Caki2 (cell line): ENCODE measurements at regions not wholly inside any gene's neighbourhood (a gene's known extent, or its start where the extent isn't known, plus 50 kb on each side); places are given as distances from the start of the nearest gene placed in this dataset.

Experiments
- DNase-seq: peaks from one replicate; pipeline ENCODE4 v3.0.0-alpha.2; 2015; ENCODE audit warnings: low read depth
- in situ Hi-C: cut with HindIII; loops from 2 replicates; pipeline ENCODE4 v1.10.0; 2016; ENCODE audit warnings: low sequenced_read_pairs, low pct_unique_long_range_greater_than_20kb, mixed read lengths

DNA sequence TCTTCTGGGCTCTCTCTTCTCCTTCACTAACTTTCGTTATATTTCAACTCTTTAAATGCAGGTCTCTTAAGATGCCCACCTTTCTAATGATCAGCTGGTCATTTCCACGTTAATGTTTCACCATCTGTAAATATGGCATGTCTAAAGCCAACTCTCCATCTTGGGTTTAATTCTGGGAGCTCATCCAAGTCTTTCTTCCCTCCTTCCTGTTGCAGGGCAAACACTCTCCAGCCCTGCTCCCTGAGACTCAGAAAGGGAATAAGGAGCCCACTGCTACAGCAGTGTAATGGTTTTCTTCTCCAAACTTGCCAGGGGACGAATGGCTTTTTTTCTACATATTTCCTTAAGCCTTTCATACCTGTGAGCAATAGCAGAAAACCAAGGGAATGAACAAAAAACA is 73.3 kb upstream of the SOX1 start:
- DNase-seq, result no peak
- in situ Hi-C loops, result no loop called here

DNA sequence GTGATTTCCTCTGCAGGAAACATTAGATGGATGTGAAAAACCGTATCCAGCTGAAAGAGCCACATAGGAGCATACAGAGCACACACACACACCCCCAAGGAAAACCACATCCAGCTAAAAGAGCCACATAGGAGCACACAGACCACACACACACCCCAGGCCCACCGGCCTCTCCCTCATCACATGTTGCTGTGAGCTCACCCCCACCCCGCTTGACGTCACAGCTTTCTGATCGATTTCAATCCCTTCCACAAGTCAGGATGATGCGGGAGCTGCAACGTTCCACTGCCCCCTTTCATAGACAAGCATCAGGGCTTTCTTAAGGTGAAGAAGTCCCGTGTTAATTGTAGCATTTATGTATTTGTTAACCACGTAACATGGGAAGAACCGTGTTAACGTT is 72.4 kb upstream of the SOX1 start:
- in situ Hi-C loops, result no loop called here
- no peak for DNase-seq

DNA sequence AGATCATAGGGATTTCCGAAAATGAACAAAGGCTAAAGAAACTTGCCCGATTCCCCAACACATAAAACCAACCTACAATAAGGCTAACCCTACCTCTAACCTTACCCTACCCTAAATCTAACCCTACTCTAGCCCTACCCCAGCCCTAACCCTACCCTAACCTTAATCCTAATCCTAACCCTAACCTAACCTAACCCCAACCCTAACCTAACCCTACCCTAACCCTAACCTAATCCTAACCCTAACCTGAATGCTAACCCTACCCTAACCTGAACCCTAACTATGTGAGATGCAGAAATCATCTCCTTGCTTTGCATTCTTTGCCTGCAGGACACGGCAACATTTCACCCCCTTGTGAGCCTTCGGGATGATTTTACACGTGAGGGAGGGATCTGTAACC is 67.6 kb upstream of the SOX1 start:
- in situ Hi-C loops, result no loop called here
- no peak for DNase-seq

DNA sequence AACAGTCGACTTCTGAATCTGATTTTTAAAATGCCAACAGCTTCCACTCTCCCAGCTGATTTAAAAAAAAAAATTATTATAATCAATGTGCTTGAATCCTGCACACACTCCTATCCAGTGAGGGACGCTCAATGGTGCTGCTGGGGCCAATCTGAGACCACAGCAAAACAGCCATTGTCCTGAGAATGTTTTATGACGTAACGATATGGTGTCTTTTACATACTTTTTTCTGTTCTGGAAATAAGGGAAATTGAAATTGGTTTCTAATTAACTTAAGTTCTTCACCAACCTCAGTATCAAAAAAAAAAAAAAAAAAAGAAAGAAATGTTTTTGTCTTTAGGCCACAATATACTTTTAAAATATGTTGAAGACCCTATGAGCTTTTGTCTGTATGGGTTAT is 66.1 kb upstream of the SOX1 start:
- DNase-seq, result no peak
- in situ Hi-C loops, result no loop called here

DNA sequence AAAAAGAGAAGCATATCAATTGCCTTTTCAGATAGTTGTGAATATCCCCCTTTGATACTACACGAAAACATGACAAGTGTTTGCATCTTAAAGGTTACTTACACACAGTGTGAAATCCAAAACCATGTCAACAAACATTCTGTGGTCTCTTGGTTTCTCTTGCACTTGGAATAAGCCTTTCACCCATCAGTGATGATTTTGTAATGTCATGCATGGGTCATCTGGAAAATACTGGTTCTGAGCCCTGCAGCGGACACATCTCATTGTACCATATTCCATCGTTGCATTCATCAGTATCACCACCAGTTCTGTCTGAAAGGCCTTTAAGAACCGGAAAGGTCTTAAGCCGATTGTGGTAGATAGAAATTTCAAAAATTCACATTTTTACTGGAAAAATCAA is 65.4 kb upstream of the SOX1 start:
- in situ Hi-C loops, result no loop called here
- no peak for DNase-seq

DNA sequence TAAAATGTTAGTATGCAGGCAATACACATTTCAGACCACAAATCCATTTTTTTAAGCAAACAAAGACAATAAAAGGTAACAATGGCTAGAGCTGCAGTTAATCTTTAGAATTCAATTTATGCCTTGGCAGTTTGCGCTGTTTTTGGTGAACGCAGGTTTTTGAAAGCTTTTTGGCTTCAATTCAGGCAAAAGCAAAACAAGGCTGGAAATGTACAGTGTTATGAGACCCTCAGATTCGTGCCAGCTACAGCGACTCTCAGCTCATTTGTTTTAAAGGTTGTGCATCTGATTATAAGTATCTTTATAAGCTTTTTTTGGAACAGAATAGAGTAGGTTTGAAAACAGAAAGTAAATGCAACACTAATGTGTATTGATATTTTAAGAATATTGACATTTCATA is 63.6 kb upstream of the SOX1 start:
- no peak for DNase-seq
- in situ Hi-C loops, result no loop called here

DNA sequence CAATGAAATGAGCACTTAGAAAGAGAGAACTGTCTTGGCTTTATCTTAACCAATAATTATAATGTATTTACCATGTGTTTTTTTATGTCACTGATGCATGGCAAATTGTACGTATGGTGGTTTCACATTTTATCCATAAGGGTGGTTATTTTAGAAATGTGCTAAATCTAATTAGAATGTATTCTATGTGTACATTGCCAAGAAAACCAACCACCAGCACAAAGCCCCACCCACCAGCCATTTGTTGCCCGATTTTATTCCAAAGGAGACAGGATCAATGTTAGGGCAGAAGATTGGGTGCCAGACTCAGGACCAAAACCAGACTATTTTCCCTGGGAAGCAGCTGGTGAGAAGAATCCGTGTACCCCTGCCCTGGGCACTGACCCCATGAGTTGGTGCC is 63.0 kb upstream of the SOX1 start:
- DNase-seq, result no peak
- in situ Hi-C loops, result no loop called here

DNA sequence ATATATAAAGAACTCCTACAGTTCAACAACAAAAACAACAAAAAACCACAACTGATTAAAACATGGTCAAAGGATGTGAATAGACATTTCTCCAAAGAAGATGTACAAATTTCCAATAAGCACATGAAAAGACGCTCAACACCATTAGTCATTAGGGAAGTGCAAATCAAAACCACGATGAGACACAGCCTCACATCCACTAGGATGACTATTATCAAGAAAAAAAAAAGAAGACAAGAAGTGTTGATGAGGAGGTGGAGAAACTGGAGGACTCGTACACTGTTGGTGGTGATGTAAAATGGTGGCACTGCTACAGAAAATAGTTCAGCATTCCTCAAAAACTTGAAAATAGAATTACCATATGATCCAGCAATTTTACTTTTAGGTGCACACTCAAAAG is 61.0 kb upstream of the SOX1 start:
- in situ Hi-C loops, result no loop called here
- DNase-seq, result no peak

DNA sequence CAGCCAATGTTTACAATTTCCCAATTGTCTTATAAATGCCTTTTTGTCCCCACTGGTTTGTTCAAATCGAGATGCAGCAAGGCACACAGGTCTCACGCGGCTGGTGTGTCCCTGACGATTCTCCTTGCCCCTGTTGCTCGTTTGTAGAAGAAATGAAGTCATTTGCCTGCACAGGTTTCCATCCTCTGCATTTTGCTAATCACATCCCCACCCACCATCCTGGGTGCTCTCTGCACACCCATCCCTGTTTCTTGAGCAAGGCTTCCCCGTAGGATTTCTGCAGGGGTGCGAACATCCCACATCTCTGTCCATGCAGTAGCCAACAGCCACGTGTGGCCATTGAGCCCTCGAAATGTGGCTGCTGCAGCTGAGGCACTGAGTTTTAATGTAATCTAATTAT is 59.8 kb upstream of the SOX1 start:
- no peak for DNase-seq
- in situ Hi-C loops, result no loop called here

DNA sequence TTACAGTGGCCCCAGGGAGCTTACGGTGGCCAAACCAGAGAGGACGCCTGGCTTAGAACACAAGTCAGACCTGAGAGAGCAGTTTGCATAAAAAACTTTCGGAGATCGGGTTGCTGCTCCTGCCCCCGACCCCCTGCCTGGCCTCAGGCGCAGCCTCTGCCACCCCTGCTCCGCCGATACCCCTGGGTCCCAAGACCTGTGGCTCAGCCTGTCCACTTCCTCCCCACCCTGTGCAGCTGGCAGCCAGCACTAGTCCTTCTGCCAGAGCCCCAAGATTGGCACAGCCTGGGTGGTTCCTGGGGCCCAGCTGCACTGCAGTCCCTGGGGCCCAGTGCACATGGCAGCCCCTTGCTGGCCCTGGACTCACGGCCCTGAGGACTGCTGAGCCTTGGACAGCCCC is 56.2 kb upstream of the SOX1 start:
- in situ Hi-C loops, result no loop called here
- DNase-seq, result no peak

DNA sequence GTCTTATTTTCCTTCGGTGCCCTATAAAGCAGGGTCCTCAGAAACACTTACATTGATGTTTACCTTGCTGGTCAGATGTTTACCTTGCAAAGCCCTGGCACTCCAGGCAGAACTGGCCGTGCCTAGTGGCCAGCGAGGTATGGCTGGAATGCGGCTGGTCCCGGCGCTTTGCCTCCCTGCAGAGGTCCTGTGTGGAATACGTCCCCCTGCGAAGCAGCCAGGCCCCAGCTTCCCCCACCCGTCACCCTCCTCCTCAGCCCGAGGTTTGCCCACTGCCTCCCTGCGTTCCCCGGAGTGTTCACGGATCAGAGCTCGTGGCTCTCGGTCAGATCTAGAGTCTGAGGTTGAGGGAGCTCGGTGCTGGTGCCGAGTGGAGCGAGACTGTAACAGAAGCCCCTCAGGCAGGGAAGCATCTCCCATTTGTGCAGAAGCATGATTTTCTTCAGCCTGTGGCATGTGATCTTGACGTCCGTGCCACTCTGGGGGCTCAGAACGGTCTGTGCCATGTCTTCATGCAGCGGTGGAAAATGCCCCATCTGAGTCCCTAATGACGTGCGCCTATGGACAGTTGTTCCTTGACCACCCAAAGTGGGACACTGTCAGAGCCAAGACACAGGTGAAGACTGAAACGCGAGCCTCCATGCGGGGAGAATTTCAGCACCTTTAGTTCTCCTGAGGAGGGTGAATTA is 54.8 kb upstream of the SOX1 start:
- DNase-seq, result peak; percentile 16
- in situ Hi-C loops, result no loop called here

DNA sequence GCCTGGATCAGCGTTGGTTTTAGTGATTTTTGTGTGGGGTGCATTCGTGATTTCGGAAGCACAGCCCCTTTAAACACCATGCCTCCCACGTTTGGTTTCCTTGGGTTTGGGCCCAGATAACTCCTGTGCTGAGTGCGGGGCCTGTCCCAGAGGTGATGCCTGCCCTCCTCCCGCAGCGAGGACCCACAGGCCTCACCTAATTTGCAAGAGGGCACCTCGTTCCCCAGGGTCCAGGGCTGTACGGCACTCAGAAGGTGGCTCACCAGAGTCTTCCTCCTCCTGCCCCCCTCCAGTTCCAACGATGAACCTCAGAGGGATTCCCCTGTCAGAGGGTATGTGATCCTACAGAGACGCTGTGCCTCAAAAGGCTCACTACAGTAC is 54.3 kb upstream of the SOX1 start:
- in situ Hi-C loops, result no loop called here

DNA sequence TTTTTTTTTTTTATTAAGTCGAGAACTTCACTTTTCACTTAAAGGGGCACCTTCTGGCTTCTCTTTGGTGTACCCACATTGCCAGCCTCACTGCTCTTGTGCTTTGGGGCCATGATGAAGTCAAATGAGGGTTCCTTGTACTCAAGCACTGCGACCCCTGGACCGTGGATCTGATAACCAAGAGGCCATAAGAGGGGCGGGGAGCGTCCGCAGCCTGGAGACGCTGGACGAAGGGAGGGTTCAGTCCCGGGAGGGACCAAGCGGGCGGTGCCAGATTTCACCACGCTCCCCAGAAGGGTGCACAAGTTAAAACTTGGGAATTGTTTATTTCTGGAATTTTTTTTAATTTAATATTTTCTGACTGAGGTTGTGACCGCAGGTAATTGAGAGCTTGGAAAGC is 53.3 kb upstream of the SOX1 start:
- no peak for DNase-seq
- in situ Hi-C loops, result no loop called here

More for the DNA sequence above, 54.3 kb upstream of the SOX1 start:
- DNase-seq, result no peak

DNA sequence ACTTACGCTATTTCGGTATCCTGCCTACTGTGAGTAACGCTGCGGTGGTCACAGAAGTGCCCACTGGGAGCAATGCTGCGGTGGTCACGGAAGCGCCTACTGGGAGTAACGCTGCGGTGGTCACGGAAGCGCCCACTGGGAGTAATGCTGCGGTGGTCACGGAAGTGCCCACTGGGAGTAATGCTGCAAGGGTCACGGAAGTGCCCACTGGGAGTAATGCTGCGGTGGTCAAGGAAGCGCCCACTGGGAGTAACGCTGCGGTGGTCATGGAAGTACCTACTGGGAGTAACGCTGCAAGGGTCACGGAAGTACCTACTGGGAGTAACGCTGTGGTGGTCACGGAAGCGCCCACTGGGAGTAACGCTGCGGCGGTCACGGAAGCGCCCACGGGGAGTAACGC is 52.1 kb upstream of the SOX1 start:
- in situ Hi-C loops, result no loop called here
- DNase-seq, result no peak
